PC-3 (cell line): ENCODE measurements at regions not wholly inside any gene's neighbourhood (a gene's known extent, or its start where the extent isn't known, plus 50 kb on each side); places are given as distances from the start of the nearest gene placed in this dataset.
A peak's percentile ranks its signal among the peaks of the same experiment; 100 is the strongest.
"Not testable (repeated sequence)": the region's sequence is repeated elsewhere in the genome, so short reads cannot be mapped to it uniquely, and the experiment has no call there.

Experiments used
- ATAC-seq: fragments of 200-7000 bp; cut with Tn5 transposase; 2 replicates; pipeline ENCODE4 v1.9.1; 2020; ENCODE audit warnings: mild to moderate bottlenecking, moderate library complexity
- BruUV-seq: library from RNA; stranded (reverse); fragments of 400-500 nt; replicated peaks from 2 replicates; lab custom pipeline; 2021; lab: Mats Ljungman, UMichigan
- CTCF ChIA-PET: fragments of 300-600 bp; sonication (Branson Sonifier 250); formaldehyde crosslinking; loops from one replicate; lab custom pipeline; 2022; ENCODE audit warnings: antibody characterized with exemption; lab: Charles Lee
- POLR2A ChIA-PET: fragments of 300-600 bp; sonication (Branson Sonifier 250); formaldehyde crosslinking; loops from one replicate; lab custom pipeline; 2022; ENCODE audit warnings: antibody characterized with exemption; ENCODE audit not compliant: unreplicated experiment; lab: Charles Lee
- DNase-seq: peaks from one replicate; pipeline ENCODE4 v3.0.0-alpha.2; 2015
- H2AFZ ChIP-seq: fragments of 300-600 bp; sonication (generic); 2 replicates; pipeline ENCODE4 v1.6.0; 2016; ENCODE audit warnings: antibody characterized with exemption, low read length
- H3F3A ChIP-seq: fragments of 300-600 bp; sonication (generic); one replicate; pipeline ENCODE4 v1.6.0; 2017; ENCODE audit warnings: antibody characterized with exemption, low read length, control low read depth, mild to moderate bottlenecking; ENCODE audit not compliant: unreplicated experiment
- H3K27ac ChIP-seq: fragments of 300-600 bp; sonication (generic); 2 replicates; pipeline ENCODE4 v1.5.1; 2016; ENCODE audit warnings: mild to moderate bottlenecking, low read length
- H3K27me3 ChIP-seq: fragments of 300-600 bp; sonication (generic); 2 replicates; pipeline ENCODE4 v1.6.1; 2016; ENCODE audit warnings: low read length, mixed read lengths
- H3K36me3 ChIP-seq: fragments of 300-600 bp; sonication (generic); 2 replicates; pipeline ENCODE4 v1.6.1; 2016; ENCODE audit warnings: low read depth, mixed run types, low read length, mixed read lengths
- H3K4me1 ChIP-seq: fragments of 300-600 bp; sonication (generic); 2 replicates; pipeline ENCODE4 v1.5.1; 2016; ENCODE audit warnings: low read length; ENCODE audit not compliant: insufficient read depth
- H3K4me2 ChIP-seq: fragments of 300-600 bp; sonication (generic); 2 replicates; pipeline ENCODE4 v1.6.0; 2016; ENCODE audit warnings: low read length
- H3K4me3 ChIP-seq: fragments of 300-600 bp; sonication (generic); 2 replicates; pipeline ENCODE4 v1.5.1; 2016; ENCODE audit warnings: mild to moderate bottlenecking, low read length, mixed read lengths
- H3K79me2 ChIP-seq: fragments of 300-600 bp; sonication (generic); 2 replicates; pipeline ENCODE4 v1.6.1; 2017; ENCODE audit warnings: low read length, mixed read lengths
- H3K9ac ChIP-seq: fragments of 300-600 bp; sonication (generic); 2 replicates; pipeline ENCODE4 v1.6.0; 2016; ENCODE audit warnings: mild to moderate bottlenecking, low read length
- H3K9me2 ChIP-seq: fragments of 300-600 bp; sonication (generic); replicated peaks from 2 replicates; pipeline ENCODE4 v1.6.1; 2016; ENCODE audit warnings: mixed run types, low read length, mixed read lengths
- H3K9me3 ChIP-seq: fragments of 300-600 bp; sonication (generic); 2 replicates; pipeline ENCODE4 v1.6.1; 2016; ENCODE audit warnings: low read length, mixed read lengths
- H4K20me1 ChIP-seq: fragments of 300-600 bp; sonication (generic); 2 replicates; pipeline ENCODE4 v1.6.1; 2016; ENCODE audit warnings: low read length, mixed read lengths
- EZH2 ChIP-seq: fragments of 300-600 bp; sonication (generic); IDR thresholded peaks from one replicate; pipeline ENCODE4 v1.6.1; 2017; ENCODE audit warnings: antibody characterized with exemption, mild to moderate bottlenecking, low read length; ENCODE audit not compliant: unreplicated experiment
- EZH2phosphoT487 ChIP-seq: fragments of 300-600 bp; sonication (generic); IDR thresholded peaks from 2 replicates; pipeline ENCODE4 v1.6.1; 2018; ENCODE audit warnings: mild to moderate bottlenecking, antibody characterized with exemption, low read length, borderline replicate concordance
- intact Hi-C: fragments of 100-400 bp; cut with micrococcal nuclease; formaldehyde crosslinking; loops from 2 replicates; pipeline ENCODE4 v1.9.0; 2023
- TF ChIP-seq, protein P1 (sequence below): fragments of 300-600 bp; sonication (generic); conservative IDR thresholded peaks from 2 replicates; pipeline ENCODE4 v1.5.1; 2017; ENCODE audit warnings: antibody characterized with exemption, low read depth, mild to moderate bottlenecking, low read length

DNA sequence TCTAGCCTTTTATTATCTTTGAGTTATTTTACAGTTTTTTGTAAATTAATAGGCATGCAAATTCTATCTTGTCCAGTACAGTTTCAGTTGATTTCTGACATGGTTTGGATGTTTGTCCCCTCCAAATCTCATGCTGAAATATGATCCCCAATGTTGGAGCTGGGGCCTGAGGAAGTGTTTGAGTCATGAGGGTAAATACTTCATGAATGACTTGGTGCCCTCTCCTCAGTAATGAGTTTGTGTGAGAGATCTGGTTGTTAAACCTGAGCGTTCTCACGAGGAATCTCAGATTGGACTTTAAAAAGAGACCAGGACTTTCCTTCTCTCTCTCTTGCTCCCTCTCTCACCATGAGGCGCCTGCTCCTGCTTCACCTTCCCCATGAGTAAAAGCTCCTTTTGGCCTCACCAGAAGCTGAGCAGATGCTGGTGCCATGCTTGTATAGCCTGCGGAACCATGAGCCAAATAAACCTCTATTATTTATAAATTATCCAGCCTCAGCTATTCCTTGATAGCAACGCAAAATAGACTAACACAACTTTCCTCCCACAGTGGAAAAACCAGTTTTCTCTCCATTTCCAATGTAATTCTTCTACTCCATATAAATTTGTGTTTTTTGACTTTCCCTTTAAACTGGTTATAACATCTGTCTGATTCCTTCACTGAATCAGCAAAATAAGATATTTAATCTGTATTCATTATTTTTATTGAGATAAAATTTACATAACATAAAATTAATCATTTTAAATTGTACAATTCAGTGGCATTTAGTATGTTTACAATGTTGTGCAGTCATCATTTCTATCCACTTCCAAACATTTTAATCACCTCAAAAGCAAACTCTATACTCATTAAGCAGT is 78.7 kb upstream of the PRSS16 start:
- TF ChIP-seq EZH2 (no peak), EZH2phosphoT487 (no peak)
- TF ChIP-seq, protein P1, sequence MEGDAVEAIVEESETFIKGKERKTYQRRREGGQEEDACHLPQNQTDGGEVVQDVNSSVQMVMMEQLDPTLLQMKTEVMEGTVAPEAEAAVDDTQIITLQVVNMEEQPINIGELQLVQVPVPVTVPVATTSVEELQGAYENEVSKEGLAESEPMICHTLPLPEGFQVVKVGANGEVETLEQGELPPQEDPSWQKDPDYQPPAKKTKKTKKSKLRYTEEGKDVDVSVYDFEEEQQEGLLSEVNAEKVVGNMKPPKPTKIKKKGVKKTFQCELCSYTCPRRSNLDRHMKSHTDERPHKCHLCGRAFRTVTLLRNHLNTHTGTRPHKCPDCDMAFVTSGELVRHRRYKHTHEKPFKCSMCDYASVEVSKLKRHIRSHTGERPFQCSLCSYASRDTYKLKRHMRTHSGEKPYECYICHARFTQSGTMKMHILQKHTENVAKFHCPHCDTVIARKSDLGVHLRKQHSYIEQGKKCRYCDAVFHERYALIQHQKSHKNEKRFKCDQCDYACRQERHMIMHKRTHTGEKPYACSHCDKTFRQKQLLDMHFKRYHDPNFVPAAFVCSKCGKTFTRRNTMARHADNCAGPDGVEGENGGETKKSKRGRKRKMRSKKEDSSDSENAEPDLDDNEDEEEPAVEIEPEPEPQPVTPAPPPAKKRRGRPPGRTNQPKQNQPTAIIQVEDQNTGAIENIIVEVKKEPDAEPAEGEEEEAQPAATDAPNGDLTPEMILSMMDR: no peak
- H3K9me2 ChIP-seq: no peaks in the 10 kb centered on the region
- ChIA-PET CTCF (interaction anchor here (0.5 to 0.6 kb wide), 2 partner anchors 8 to 9 kb away, joined by 3 read pairs; no protein-coding TSS in a partner anchor), POLR2A (interaction anchor here (0.7 kb wide), 1 partner anchor 1894 kb away, joined by 3 read pairs; no protein-coding TSS in a partner anchor)
- H3K4me1 ChIP-seq: peaks cover 24% of the 10 kb centered on the region
- peak overlapping the region; percentile 74 for H2AFZ ChIP-seq
- H3K27ac ChIP-seq: peak overlapping the region; percentile 96
- no peaks in the 10 kb centered on the region for H3K9me3 ChIP-seq
- peak overlapping the region; percentile 73 for H3K9ac ChIP-seq
- peak; percentile 87 for DNase-seq
- H3K36me3 ChIP-seq: no peaks in the 10 kb centered on the region
- peaks cover 10% of the 10 kb centered on the region for H3F3A ChIP-seq
- intact Hi-C loops: loop anchor here (1.0 to 5.0 kb wide), 2 partner anchors 8 to 503 kb away; no protein-coding TSS in a partner anchor
- peak; percentile 94 for ATAC-seq
- no peaks in the 10 kb centered on the region for H3K79me2 ChIP-seq
- BruUV-seq: no TSS peak
- H3K4me2 ChIP-seq: peak overlapping the region; percentile 88
- H3K4me3 ChIP-seq: peak overlapping the region; percentile 57
- no peaks in the 10 kb centered on the region for H4K20me1 ChIP-seq
- no peaks in the 10 kb centered on the region for H3K27me3 ChIP-seq

DNA sequence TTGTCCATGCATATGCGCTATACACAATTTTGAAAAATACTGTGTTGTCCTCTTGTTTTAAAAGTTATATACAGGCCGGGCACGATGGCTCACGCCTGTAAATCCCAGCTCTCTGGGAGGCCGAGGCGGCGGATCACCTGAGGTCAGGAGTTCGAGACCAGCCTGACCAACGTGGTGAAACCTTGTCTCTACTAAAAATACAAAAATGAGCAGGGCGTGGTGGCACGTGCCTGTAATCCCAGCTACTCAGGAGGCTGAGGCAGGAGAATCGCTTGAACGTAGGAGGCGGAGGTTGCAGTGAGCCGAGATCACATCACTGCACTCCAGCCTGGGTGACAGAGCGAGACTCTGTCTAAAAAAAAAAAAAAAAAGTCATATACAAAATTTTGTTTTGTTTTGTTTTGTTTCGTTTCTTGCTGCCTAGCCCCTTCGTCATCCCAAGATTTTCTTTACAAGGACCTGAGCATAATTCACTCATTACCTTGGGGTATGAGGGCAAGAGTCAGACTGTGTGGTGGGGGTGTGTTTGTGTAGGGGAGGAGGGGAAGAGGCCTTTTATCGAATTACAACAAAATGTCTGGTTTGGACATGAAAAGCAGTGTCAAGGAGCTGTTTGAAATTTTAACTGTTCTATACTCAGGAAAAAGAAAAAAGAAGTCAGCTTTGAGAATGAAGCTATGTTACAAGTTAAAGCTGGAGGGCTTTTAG is 74.8 kb upstream of the PRSS16 start:
- H3K27me3 ChIP-seq, H3K36me3 ChIP-seq, H3K9me3 ChIP-seq, H3K4me3 ChIP-seq, DNase-seq, H3K4me2 ChIP-seq, H2AFZ ChIP-seq, BruUV-seq, H3K9ac ChIP-seq, ATAC-seq, H3K27ac ChIP-seq, H3K79me2 ChIP-seq, H4K20me1 ChIP-seq, intact Hi-C loops, POLR2A ChIA-PET, H3K9me2 ChIP-seq: not testable (repeated sequence)
- Histone ChIP-seq H3F3A (peaks cover 10% of the 10 kb centered on the region), H3K4me1 (peaks cover 22% of the 10 kb centered on the region)
- CTCF ChIA-PET: interaction anchor here (0.6 kb wide), 1 partner anchor 9 kb away, joined by 3 read pairs; no protein-coding TSS in a partner anchor

DNA sequence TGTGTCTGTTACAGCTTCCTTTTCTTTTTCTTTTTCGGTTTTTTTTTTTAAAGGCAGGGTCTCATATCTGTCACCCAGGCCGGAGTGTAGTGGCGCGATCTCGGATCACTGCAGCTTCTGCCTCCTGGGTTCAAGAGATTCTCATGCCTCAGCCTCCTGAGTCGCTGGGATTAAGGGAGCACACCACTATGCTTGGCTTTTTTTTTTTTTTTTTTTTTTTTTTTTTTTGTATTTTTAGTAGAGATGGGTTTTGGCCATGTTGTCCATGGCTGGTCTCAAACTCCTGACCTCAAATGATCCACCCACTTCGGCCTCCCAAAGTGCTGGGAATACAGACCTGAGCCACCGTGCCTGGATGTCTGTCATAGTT is 74.3 kb upstream of the PRSS16 start:
- H3K36me3 ChIP-seq, H3F3A ChIP-seq, H3K27ac ChIP-seq, BruUV-seq, H2AFZ ChIP-seq, H3K9me3 ChIP-seq, DNase-seq, H4K20me1 ChIP-seq, H3K4me2 ChIP-seq, H3K9ac ChIP-seq, H3K27me3 ChIP-seq, intact Hi-C loops, H3K4me3 ChIP-seq, ATAC-seq, H3K79me2 ChIP-seq, POLR2A ChIA-PET, H3K9me2 ChIP-seq: not testable (repeated sequence)
- CTCF ChIA-PET: interaction anchor here (0.6 kb wide), 1 partner anchor 9 kb away, joined by 3 read pairs; no protein-coding TSS in a partner anchor
- H3K4me1 ChIP-seq: peaks cover 16% of the 10 kb centered on the region
